BLaER1 treated with 17β-estradiol and CSF1 and Interleukin-3, amounts not matched to agents 10 nM and 100 nM (cell line): ENCODE measurements at regions not wholly inside any gene's neighbourhood (a gene's known extent, or its start where the extent isn't known, plus 50 kb on each side); places are given as distances from the start of the nearest gene placed in this dataset.
"Not testable (repeated sequence)": the region's sequence is repeated elsewhere in the genome, so short reads cannot be mapped to it uniquely, and the experiment has no call there.

Experiments used
- H3K27ac ChIP-seq, 11 experiments: shearing (Covaris generic); formaldehyde crosslinking; 2 replicates each; pipeline ENCODE4 v1.8.1; 2022
- H3K27me3 ChIP-seq, 11 experiments: shearing (Covaris generic); formaldehyde crosslinking; 2 replicates each; pipeline ENCODE4 v1.8.1; 2022
- H3K36me3 ChIP-seq, 11 experiments: shearing (Covaris generic); formaldehyde crosslinking; 2 replicates each; pipeline ENCODE4 v1.8.1; 2022
- H3K4me1 ChIP-seq, 10 experiments: shearing (Covaris generic); formaldehyde crosslinking; 2 replicates each; pipeline ENCODE4 v1.8.1; 2022
- H3K4me2 ChIP-seq, 11 experiments: shearing (Covaris generic); formaldehyde crosslinking; 2 replicates each; pipeline ENCODE4 v1.8.1; 2022
- H3K4me3 ChIP-seq, 10 experiments: shearing (Covaris generic); formaldehyde crosslinking; 2 replicates each; pipeline ENCODE4 v1.8.1; 2022
- H3K9ac ChIP-seq, 11 experiments: shearing (Covaris generic); formaldehyde crosslinking; 2 replicates each; pipeline ENCODE4 v1.8.1; 2022
- H3K9me3 ChIP-seq, 11 experiments: shearing (Covaris generic); formaldehyde crosslinking; replicated peaks in 1 of 11; 2 replicates each; pipeline ENCODE4 v1.8.1; 2022
- H4K20me1 ChIP-seq, 11 experiments: shearing (Covaris generic); formaldehyde crosslinking; 2 replicates each; pipeline ENCODE4 v1.8.1; 2022
- Cebpa-rat ChIP-seq, 11 experiments: shearing (Covaris generic); IDR thresholded peaks; 2 replicates each; pipeline ENCODE4 v1.8.1; 2022

DNA sequence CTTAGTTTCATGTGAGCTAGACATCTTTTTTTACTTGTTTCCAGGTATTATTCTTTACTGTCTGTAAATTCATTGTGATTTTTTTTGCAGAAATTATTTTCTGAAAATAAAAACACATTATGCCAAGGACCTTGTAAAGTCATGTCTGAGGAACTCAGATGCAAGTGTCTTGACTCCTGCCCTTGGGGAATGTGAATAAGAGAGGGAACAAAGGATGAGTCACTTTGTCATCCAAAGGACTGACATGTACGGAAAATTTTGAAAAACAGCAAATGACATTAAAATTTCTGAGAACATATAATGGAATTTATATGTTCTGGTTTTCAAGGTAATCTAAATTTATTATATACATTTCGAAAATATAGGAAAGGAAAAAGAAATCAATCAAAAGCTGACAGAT lies 660.4 kb downstream of the CD109 start:
- H3K4me1 ChIP-seq = no peaks in the 10 kb centered on the region
- H3K4me2 ChIP-seq = no peak overlapping the region
- no peak for TF ChIP-seq Cebpa-rat (IDR thresholded peaks at IDR 0.05)

DNA sequence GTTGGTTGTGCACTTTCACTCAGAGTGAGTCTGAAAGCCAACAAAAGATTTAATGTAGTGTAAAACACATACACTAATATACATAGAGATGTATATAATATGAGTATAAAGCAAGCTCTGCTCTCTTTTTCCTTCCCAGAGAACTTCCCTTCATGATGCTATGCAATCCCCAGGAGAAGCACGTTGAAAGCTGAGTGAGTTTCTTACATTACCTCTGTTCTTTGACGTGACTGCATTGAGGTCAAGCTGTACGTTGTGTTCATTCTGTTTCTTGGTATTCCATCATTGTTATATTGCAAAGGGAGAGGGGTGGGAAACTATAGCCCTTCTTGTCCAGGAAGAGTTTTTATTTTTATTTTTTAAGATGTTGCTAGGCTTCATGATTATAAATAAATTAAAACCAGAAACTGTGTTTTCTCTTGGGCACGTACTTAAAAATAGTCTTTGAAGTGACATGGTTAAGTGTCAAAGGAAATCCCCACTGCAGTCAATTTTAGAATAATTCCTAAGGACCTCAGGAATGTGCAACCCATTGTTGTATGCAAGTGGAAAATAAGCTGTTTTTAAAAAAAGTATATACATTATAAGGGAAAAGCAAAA lies 651.0 kb downstream of the CD109 start:
- H3K4me3 ChIP-seq = no peak overlapping the region
- no peaks in the 10 kb centered on the region for H3K27me3 ChIP-seq
- no peaks in the 10 kb centered on the region for H3K36me3 ChIP-seq
- H3K4me2 ChIP-seq = no peak overlapping the region
- H3K27ac ChIP-seq = no peak overlapping the region
- no peak overlapping the region for H3K9ac ChIP-seq
- peaks cover 0 to 4% (median 0%) of the 10 kb centered on the region in 11 experiments; a peak in 1 of 22 replicates for H3K9me3 ChIP-seq
- H3K4me1 ChIP-seq = peaks cover 0 to 4% (median 0%) of the 10 kb centered on the region in 10 experiments; a peak in 2 of 20 replicates
- H4K20me1 ChIP-seq = no peaks in the 10 kb centered on the region
- TF ChIP-seq Cebpa-rat (IDR thresholded peaks at IDR 0.05) = no peak

More for the DNA sequence above, 660.4 kb downstream of the CD109 start:
- Histone ChIP-seq H4K20me1 (no peaks in the 10 kb centered on the region), H3K27ac (no peak overlapping the region), H3K27me3 (no peaks in the 10 kb centered on the region), H3K9me3 (no peaks in the 10 kb centered on the region), H3K36me3 (no peaks in the 10 kb centered on the region), H3K4me3 (no peak overlapping the region), H3K9ac (no peak overlapping the region)

DNA sequence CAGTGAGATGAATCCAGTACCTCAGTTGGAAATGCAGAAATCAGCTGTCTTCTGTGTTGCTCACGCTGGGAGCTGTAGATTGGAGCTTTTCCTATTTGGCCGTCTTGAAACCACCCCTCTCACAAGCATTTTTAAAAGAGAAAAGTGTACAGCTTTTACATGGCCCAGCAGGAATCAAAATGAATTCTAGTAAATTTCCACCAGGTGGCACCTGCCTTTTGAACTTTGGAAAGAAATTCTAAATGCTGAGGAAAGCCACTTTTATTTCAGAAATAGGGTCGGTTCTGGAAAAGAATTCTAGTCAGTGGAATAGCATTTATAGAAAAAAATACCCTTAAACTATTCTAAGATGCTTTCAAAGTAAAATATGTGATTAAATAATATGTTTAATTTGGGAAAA lies 647.8 kb downstream of the CD109 start:
- Histone ChIP-seq H3K27me3 (no peaks in the 10 kb centered on the region), H3K9ac (no peak overlapping the region), H3K4me1 (peaks cover 0 to 4% (median 0%) of the 10 kb centered on the region in 10 experiments; a peak in 2 of 20 replicates), H3K36me3 (no peaks in the 10 kb centered on the region), H3K27ac (no peak overlapping the region), H3K4me3 (no peak overlapping the region), H4K20me1 (no peaks in the 10 kb centered on the region), H3K4me2 (no peak overlapping the region), H3K9me3 (peaks cover 0 to 4% (median 0%) of the 10 kb centered on the region in 11 experiments; a peak in 1 of 22 replicates)
- no peak for TF ChIP-seq Cebpa-rat (IDR thresholded peaks at IDR 0.05)

- H4K20me1 ChIP-seq, H3K4me3 ChIP-seq, H3K36me3 ChIP-seq, H3K9me3 ChIP-seq, H3K27me3 ChIP-seq, H3K9ac ChIP-seq, H3K4me1 ChIP-seq, H3K4me2 ChIP-seq, H3K27ac ChIP-seq: not testable (repeated sequence)
Observed at GRCh38 chr6:74343321-74343720, 647.3 kb downstream of the CD109 start.

- no peaks in the 10 kb centered on the region for H3K27me3 ChIP-seq
- H4K20me1 ChIP-seq = no peaks in the 10 kb centered on the region
- H3K4me3 ChIP-seq = no peak overlapping the region
- H3K4me2 ChIP-seq = no peak overlapping the region
- H3K27ac ChIP-seq = no peak overlapping the region
- H3K36me3 ChIP-seq = no peaks in the 10 kb centered on the region
- TF ChIP-seq Cebpa-rat (IDR thresholded peaks at IDR 0.05) = no peak
- no peaks in the 10 kb centered on the region for H3K9me3 ChIP-seq
- H3K9ac ChIP-seq = no peak overlapping the region
- no peaks in the 10 kb centered on the region for H3K4me1 ChIP-seq
Observed at GRCh38 chr6:74334722-74335121, 638.7 kb downstream of the CD109 start.

DNA sequence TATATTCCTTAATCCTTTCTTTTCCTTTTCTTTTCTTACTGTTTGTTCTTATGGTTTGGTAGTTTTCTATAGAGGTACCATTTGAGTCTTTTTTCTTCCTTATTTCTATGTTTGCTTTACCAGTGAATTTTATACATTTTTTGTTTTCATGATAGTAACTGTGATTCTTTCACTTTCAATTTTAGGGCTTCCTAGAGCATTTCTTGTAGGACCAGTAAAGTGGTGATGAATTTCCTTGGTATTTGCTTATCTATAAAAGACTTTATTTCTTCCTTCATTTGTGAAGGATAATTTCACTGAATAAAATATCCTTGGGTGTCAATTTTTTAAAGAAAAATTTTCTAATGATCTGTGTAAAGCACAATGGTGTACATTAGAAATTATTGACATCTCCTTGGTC lies 637.4 kb downstream of the CD109 start:
- H3K4me2 ChIP-seq = no peak overlapping the region
- H3K4me3 ChIP-seq = no peak overlapping the region
- H3K27me3 ChIP-seq = no peaks in the 10 kb centered on the region
- H3K9ac ChIP-seq = no peak overlapping the region
- H3K27ac ChIP-seq = no peak overlapping the region
- H4K20me1 ChIP-seq = no peaks in the 10 kb centered on the region
- no peaks in the 10 kb centered on the region for H3K36me3 ChIP-seq
- TF ChIP-seq Cebpa-rat (IDR thresholded peaks at IDR 0.05) = no peak
- no peaks in the 10 kb centered on the region for H3K9me3 ChIP-seq
- no peaks in the 10 kb centered on the region for H3K4me1 ChIP-seq

DNA sequence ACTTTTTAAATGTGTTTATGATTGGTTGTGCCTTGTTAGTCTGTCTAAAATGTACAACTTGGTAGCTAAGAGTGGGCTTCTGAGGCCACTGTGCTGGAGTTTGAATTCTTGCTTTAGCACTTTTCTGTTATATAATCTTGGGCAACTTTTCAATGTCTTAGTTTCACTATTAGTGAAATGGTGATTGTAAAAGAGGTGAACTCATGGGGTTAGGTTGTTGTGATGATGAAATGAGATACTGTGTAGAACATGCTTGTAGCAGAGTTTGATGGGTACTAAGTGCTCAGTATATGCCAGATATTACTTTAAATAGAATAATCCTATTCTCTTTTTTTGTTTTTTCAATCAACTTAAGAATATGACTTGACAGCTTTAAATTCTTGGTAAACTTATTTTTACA lies 624.7 kb downstream of the CD109 start:
- no peak overlapping the region for H3K4me2 ChIP-seq
- no peak overlapping the region for H3K4me3 ChIP-seq
- no peaks in the 10 kb centered on the region for H3K4me1 ChIP-seq
- H3K27ac ChIP-seq = no peak overlapping the region
- no peak for TF ChIP-seq Cebpa-rat (IDR thresholded peaks at IDR 0.05)
- no peaks in the 10 kb centered on the region for H3K27me3 ChIP-seq
- H4K20me1 ChIP-seq = no peaks in the 10 kb centered on the region
- H3K36me3 ChIP-seq = no peaks in the 10 kb centered on the region
- no peak overlapping the region for H3K9ac ChIP-seq
- 0 out of 22 replicates have a peak, but pooled peaks cover 0 to 4% (median 0%) of the 10 kb centered on the region in 11 experiments for H3K9me3 ChIP-seq

DNA sequence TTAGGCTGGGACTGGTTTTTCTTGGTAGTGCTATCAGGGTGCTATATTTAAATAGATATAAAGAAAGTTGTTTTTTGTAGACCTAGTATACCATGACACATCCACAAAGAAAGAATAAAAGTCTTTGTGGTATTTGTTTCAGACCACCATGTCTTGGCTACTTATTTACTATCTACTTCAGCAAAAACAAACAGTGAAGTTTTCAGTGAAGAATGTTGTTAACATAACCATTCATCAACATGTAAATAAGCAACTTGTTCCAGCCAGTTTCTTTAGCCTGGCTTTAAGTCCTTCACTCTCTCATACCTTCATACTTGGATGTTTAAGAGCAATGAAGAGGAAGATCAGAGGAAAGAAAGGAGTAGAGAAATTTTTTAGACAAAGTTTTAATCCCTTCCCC lies 624.1 kb downstream of the CD109 start:
- Histone ChIP-seq H3K36me3 (no peaks in the 10 kb centered on the region), H3K9me3 (0 out of 22 replicates have a peak, but pooled peaks cover 0 to 4% (median 0%) of the 10 kb centered on the region in 11 experiments), H3K4me3 (no peak overlapping the region), H3K4me1 (no peaks in the 10 kb centered on the region), H3K27ac (no peak overlapping the region), H3K27me3 (no peaks in the 10 kb centered on the region), H4K20me1 (no peaks in the 10 kb centered on the region), H3K9ac (no peak overlapping the region), H3K4me2 (no peak overlapping the region)
- TF ChIP-seq Cebpa-rat (IDR thresholded peaks at IDR 0.05) = no peak

- TF ChIP-seq Cebpa-rat (IDR thresholded peaks at IDR 0.05) = no peak
- Histone ChIP-seq H3K9me3 (0 out of 22 replicates have a peak, but pooled peaks cover 0 to 4% (median 0%) of the 10 kb centered on the region in 11 experiments), H3K4me1 (no peaks in the 10 kb centered on the region), H4K20me1 (no peaks in the 10 kb centered on the region), H3K27me3 (no peaks in the 10 kb centered on the region), H3K9ac (no peak overlapping the region), H3K27ac (no peak overlapping the region), H3K36me3 (no peaks in the 10 kb centered on the region), H3K4me2 (no peak overlapping the region), H3K4me3 (no peak overlapping the region)
Observed at GRCh38 chr6:74319292-74319691, 623.3 kb downstream of the CD109 start.

GRCh38 chr6:74318738-74319137 lies 622.7 kb downstream of the CD109 start:
- no peak overlapping the region for H3K27ac ChIP-seq
- H3K4me2 ChIP-seq = no peak overlapping the region
- no peak overlapping the region for H3K9ac ChIP-seq
- TF ChIP-seq Cebpa-rat (IDR thresholded peaks at IDR 0.05) = no peak
- no peaks in the 10 kb centered on the region for H3K27me3 ChIP-seq
- H3K9me3 ChIP-seq = 0 out of 22 replicates have a peak, but pooled peaks cover 0 to 4% (median 0%) of the 10 kb centered on the region in 11 experiments
- no peak overlapping the region for H3K4me3 ChIP-seq
- no peaks in the 10 kb centered on the region for H3K4me1 ChIP-seq
- H3K36me3 ChIP-seq = no peaks in the 10 kb centered on the region
- no peaks in the 10 kb centered on the region for H4K20me1 ChIP-seq
